GM12878 (cell line): ENCODE measurements at regions not wholly inside any gene's neighbourhood (a gene's known extent, or its start where the extent isn't known, plus 50 kb on each side); places are given as distances from the start of the nearest gene placed in this dataset.

Experiments used
- BCL11A ChIP-seq: IDR thresholded peaks from 2 replicates; pipeline ENCODE4 v1.6.1; 2011; ENCODE audit warnings: low read depth, low read length
- E2F4 ChIP-seq: IDR thresholded peaks from 2 replicates; pipeline ENCODE4 v1.6.1; 2012; ENCODE audit warnings: low read depth, low read length, improper control_type of control experiment
- HDGF ChIP-seq: fragments of 450-650 bp; IDR thresholded peaks from 2 replicates; pipeline ENCODE4 v1.6.1; 2016; ENCODE audit warnings: antibody characterized with exemption
- MEF2B ChIP-seq: fragments of 450-650 bp; IDR thresholded peaks from 2 replicates; pipeline ENCODE4 v1.6.1; 2018; ENCODE audit warnings: mild to moderate bottlenecking, moderate library complexity; ENCODE audit not compliant: partially characterized antibody, poor library complexity, severe bottlenecking
- NFYB ChIP-seq: IDR thresholded peaks from 2 replicates; pipeline ENCODE4 v1.6.1; 2011; ENCODE audit warnings: low read depth, mild to moderate bottlenecking, low read length, improper control_type of control experiment, moderate library complexity; ENCODE audit not compliant: insufficient read depth
- NR2F1 ChIP-seq: fragments of 450-650 bp; conservative IDR thresholded peaks from 2 replicates; pipeline ENCODE4 v1.6.1; 2017; ENCODE audit warnings: mild to moderate bottlenecking
- RFX5 ChIP-seq: IDR thresholded peaks from 2 replicates; pipeline ENCODE4 v1.6.1; 2011; ENCODE audit warnings: low read depth, low read length, improper control_type of control experiment
- SIN3A ChIP-seq: IDR thresholded peaks from 2 replicates; pipeline ENCODE4 v1.6.1; 2012; ENCODE audit warnings: low read depth, low read length, improper control_type of control experiment
- SMAD5 ChIP-seq: IDR thresholded peaks from 2 replicates; pipeline ENCODE4 v1.6.1; 2016; ENCODE audit warnings: antibody characterized with exemption, low read depth
- SPI1 ChIP-seq: IDR thresholded peaks from 2 replicates; pipeline ENCODE4 v1.6.1; 2011; ENCODE audit warnings: low read depth, mild to moderate bottlenecking, low read length, moderate library complexity, borderline replicate concordance; ENCODE audit not compliant: insufficient read depth
- SREBF1 ChIP-seq: IDR thresholded peaks from 2 replicates; pipeline ENCODE4 v1.6.1; 2012; ENCODE audit warnings: mild to moderate bottlenecking, low read length
- SRF ChIP-seq, 2 experiments: IDR thresholded peaks; 2 replicates each; pipeline ENCODE4 v1.6.1; 2011; ENCODE audit warnings: low read depth in 2 of 2, low read length in 2 of 2, mild to moderate bottlenecking in 1 of 2, moderate library complexity in 1 of 2
- TBL1XR1 ChIP-seq: IDR thresholded peaks from 2 replicates; pipeline ENCODE4 v1.6.1; 2012; ENCODE audit warnings: low read depth, low read length, improper control_type of control experiment
- TCF12 ChIP-seq: IDR thresholded peaks from 2 replicates; pipeline ENCODE4 v1.6.1; 2011; ENCODE audit warnings: low read depth, mild to moderate bottlenecking, low read length
- YBX1 ChIP-seq: fragments of 450-650 bp; IDR thresholded peaks from 2 replicates; pipeline ENCODE4 v1.6.1; 2016; ENCODE audit warnings: antibody characterized with exemption
- ZBTB33 ChIP-seq: fragments of 450-650 bp; IDR thresholded peaks from 2 replicates; pipeline ENCODE4 v1.6.1; 2017; ENCODE audit warnings: mild to moderate bottlenecking
- ZNF274 ChIP-seq: IDR thresholded peaks from one replicate; pipeline ENCODE4 v1.8.0; 2011; ENCODE audit not compliant: insufficient read length, insufficient read depth
- ZZZ3 ChIP-seq: IDR thresholded peaks from 2 replicates; pipeline ENCODE4 v1.6.1; 2011; ENCODE audit warnings: low read depth; ENCODE audit not compliant: control insufficient read depth, insufficient read length
- TF ChIP-seq, protein P1 (sequence below): fragments of 450-650 bp; IDR thresholded peaks from 2 replicates; pipeline ENCODE4 v1.6.1; 2017; ENCODE audit warnings: mild to moderate bottlenecking, moderate library complexity
- TF ChIP-seq, protein P2 (sequence below): IDR thresholded peaks from 2 replicates; pipeline ENCODE4 v1.6.1; 2012; ENCODE audit warnings: low read depth, low read length, improper control_type of control experiment
- TF ChIP-seq, protein P3 (sequence below): IDR thresholded peaks from 2 replicates; pipeline ENCODE4 v1.6.1; 2012; ENCODE audit warnings: low read length, inconsistent platforms
- TF ChIP-seq, protein P4 (sequence below): fragments of 450-650 bp; conservative IDR thresholded peaks from 2 replicates; pipeline ENCODE4 v1.6.1; 2017; ENCODE audit warnings: mild to moderate bottlenecking, moderate library complexity

DNA sequence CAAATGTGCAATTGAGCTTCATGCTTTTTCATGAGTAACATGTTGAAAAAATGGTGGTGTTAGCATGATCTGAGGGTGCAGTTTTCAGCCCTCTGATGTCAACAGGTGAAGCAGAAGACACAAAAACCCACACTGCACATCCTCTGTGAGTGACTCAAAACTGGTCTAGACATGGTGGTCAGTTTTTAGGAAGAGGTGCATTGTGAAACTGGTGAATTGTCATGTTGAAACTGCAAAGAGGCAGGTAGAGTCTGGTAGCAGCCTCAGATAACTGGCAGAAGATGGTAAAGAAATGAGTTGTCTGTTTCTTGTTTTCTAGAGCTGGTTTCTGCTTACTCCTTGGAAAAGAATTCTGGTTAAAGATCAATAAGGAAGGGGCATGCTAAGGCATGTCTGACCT is 97.3 kb upstream of the HMCN1 start (continued):
- TF ChIP-seq NFYB (no peak), ZNF274 (no peak), NR2F1 (peak; percentile 48), YBX1 (no peak), TBL1XR1 (peak; percentile 81; the same call in 1 of the 2 replicates), ZZZ3 (no peak), ZBTB33 (no peak), SPI1 (peak; percentile 80), SIN3A (no peak), HDGF (no peak), RFX5 (no peak), E2F4 (no peak), SRF (IDR thresholded peaks at IDR 0.05; ENCODE audit: low read depth in 2 of 2, low read length in 2 of 2) (peak in 1 of 2 experiments; percentile 53; a peak in 1 of 4 replicates), BCL11A (peak; percentile 96), SMAD5 (no peak), MEF2B (no peak), SREBF1 (no peak), TCF12 (0 out of 2 replicates have a peak, but pooled peaks have one; percentile 22)
- TF ChIP-seq, protein P1, sequence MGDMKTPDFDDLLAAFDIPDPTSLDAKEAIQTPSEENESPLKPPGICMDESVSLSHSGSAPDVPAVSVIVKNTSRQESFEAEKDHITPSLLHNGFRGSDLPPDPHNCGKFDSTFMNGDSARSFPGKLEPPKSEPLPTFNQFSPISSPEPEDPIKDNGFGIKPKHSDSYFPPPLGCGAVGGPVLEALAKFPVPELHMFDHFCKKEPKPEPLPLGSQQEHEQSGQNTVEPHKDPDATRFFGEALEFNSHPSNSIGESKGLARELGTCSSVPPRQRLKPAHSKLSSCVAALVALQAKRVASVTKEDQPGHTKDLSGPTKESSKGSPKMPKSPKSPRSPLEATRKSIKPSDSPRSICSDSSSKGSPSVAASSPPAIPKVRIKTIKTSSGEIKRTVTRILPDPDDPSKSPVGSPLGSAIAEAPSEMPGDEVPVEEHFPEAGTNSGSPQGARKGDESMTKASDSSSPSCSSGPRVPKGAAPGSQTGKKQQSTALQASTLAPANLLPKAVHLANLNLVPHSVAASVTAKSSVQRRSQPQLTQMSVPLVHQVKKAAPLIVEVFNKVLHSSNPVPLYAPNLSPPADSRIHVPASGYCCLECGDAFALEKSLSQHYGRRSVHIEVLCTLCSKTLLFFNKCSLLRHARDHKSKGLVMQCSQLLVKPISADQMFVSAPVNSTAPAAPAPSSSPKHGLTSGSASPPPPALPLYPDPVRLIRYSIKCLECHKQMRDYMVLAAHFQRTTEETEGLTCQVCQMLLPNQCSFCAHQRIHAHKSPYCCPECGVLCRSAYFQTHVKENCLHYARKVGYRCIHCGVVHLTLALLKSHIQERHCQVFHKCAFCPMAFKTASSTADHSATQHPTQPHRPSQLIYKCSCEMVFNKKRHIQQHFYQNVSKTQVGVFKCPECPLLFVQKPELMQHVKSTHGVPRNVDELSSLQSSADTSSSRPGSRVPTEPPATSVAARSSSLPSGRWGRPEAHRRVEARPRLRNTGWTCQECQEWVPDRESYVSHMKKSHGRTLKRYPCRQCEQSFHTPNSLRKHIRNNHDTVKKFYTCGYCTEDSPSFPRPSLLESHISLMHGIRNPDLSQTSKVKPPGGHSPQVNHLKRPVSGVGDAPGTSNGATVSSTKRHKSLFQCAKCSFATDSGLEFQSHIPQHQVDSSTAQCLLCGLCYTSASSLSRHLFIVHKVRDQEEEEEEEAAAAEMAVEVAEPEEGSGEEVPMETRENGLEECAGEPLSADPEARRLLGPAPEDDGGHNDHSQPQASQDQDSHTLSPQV: no peak
- TF ChIP-seq, protein P2, sequence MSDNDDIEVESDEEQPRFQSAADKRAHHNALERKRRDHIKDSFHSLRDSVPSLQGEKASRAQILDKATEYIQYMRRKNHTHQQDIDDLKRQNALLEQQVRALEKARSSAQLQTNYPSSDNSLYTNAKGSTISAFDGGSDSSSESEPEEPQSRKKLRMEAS: no peak
- TF ChIP-seq, protein P3, sequence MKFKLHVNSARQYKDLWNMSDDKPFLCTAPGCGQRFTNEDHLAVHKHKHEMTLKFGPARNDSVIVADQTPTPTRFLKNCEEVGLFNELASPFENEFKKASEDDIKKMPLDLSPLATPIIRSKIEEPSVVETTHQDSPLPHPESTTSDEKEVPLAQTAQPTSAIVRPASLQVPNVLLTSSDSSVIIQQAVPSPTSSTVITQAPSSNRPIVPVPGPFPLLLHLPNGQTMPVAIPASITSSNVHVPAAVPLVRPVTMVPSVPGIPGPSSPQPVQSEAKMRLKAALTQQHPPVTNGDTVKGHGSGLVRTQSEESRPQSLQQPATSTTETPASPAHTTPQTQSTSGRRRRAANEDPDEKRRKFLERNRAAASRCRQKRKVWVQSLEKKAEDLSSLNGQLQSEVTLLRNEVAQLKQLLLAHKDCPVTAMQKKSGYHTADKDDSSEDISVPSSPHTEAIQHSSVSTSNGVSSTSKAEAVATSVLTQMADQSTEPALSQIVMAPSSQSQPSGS: peak; percentile 98
- TF ChIP-seq, protein P4, sequence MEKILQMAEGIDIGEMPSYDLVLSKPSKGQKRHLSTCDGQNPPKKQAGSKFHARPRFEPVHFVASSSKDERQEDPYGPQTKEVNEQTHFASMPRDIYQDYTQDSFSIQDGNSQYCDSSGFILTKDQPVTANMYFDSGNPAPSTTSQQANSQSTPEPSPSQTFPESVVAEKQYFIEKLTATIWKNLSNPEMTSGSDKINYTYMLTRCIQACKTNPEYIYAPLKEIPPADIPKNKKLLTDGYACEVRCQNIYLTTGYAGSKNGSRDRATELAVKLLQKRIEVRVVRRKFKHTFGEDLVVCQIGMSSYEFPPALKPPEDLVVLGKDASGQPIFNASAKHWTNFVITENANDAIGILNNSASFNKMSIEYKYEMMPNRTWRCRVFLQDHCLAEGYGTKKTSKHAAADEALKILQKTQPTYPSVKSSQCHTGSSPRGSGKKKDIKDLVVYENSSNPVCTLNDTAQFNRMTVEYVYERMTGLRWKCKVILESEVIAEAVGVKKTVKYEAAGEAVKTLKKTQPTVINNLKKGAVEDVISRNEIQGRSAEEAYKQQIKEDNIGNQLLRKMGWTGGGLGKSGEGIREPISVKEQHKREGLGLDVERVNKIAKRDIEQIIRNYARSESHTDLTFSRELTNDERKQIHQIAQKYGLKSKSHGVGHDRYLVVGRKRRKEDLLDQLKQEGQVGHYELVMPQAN: no peak
